Testis (tissue), 2 donors: ENCODE measurements at regions not wholly inside any gene's neighbourhood (a gene's known extent, or its start where the extent isn't known, plus 50 kb on each side); places are given as distances from the start of the nearest gene placed in this dataset.

Experiments used
- DNase-seq: peaks from one replicate; pipeline ENCODE4 v3.0.0-alpha.2; 2019
- H3K27ac ChIP-seq, 2 donors: fragments of 200-600 bp; sonication (generic); one replicate each; pipeline ENCODE4 v1.5.1; 2019
- H3K27me3 ChIP-seq: fragments of 200-600 bp; sonication (generic); one replicate; pipeline ENCODE4 v1.5.1; 2019
- H3K36me3 ChIP-seq: fragments of 200-600 bp; sonication (generic); one replicate; pipeline ENCODE4 v1.5.1; 2017; ENCODE audit warnings: low read depth; ENCODE audit errors: missing control alignments
- H3K4me1 ChIP-seq: fragments of 200-600 bp; sonication (generic); one replicate; pipeline ENCODE4 v1.5.1; 2019
- H3K4me3 ChIP-seq, 2 donors: fragments of 200-600 bp; sonication (generic); one replicate each; pipeline ENCODE4 v1.5.1; 2017 to 2019
- H3K9me3 ChIP-seq: fragments of 200-600 bp; sonication (generic); one replicate; pipeline ENCODE4 v1.5.1; 2017
- CTCF ChIP-seq, 3 experiments: fragments of 450-650 bp in 2 of 3; fragments of 200-600 bp in 1 of 3; sonication (generic) in 1 of 3; IDR thresholded peaks; one replicate each; pipeline ENCODE4 v1.5.1; 2016 to 2019; ENCODE audit warnings: antibody characterized with exemption in 3 of 3, mild to moderate bottlenecking in 2 of 3, moderate library complexity in 1 of 3
- POLR2A ChIP-seq: fragments of 450-650 bp; IDR thresholded peaks from one replicate; pipeline ENCODE4 v1.6.1; 2017; ENCODE audit warnings: antibody characterized with exemption, mild to moderate bottlenecking, moderate library complexity
- WGBS, 2 donors: methylation state at CpG; one replicate each; pipeline ENCODE4 v1.1.5; 2018; 5-methylcytosine and 5-hydroxymethylcytosine counted together
- intact Hi-C: fragments of 100-400 bp; cut with DNase I; formaldehyde crosslinking; loops from one replicate; pipeline ENCODE4 v1.15.1; 2023; ENCODE audit warnings: low total_unique reads

- no peak overlapping the region for H3K4me3 ChIP-seq
- no peaks in the 10 kb centered on the region for H3K27me3 ChIP-seq
- no peaks in the 10 kb centered on the region for H3K9me3 ChIP-seq
- no peak overlapping the region for H3K27ac ChIP-seq
- DNase-seq = no peak
- no peaks in the 10 kb centered on the region for H3K36me3 ChIP-seq
- no peaks in the 10 kb centered on the region for H3K4me1 ChIP-seq
- WGBS, 2 donors = 86 to 87% methylated on average over 2 of the region's 2 CpGs
- intact Hi-C loops = no loop called here
- TF ChIP-seq CTCF (IDR thresholded peaks at IDR 0.05) (no peak), POLR2A (no peak)
These were observed 1041.2 kb downstream of the DTWD2 start for GRCh38 chr5:117947121-117947520.

GRCh38 chr5:117945258-117945657 is 1043.1 kb downstream of the DTWD2 start:
- 87 to 93% methylated on average over 2 of the region's 2 CpGs for WGBS, 2 donors
- no peaks in the 10 kb centered on the region for H3K36me3 ChIP-seq
- no peak for DNase-seq
- no peaks in the 10 kb centered on the region for H3K4me1 ChIP-seq
- no peak overlapping the region for H3K4me3 ChIP-seq
- no peak overlapping the region for H3K27ac ChIP-seq
- intact Hi-C loops = no loop called here
- no peaks in the 10 kb centered on the region for H3K27me3 ChIP-seq
- no peaks in the 10 kb centered on the region for H3K9me3 ChIP-seq
- TF ChIP-seq CTCF (IDR thresholded peaks at IDR 0.05) = no peak
- no peak for TF ChIP-seq POLR2A

- intact Hi-C loops = no loop called here
- Histone ChIP-seq H3K36me3 (no peaks in the 10 kb centered on the region), H3K4me3 (no peak overlapping the region), H3K4me1 (no peaks in the 10 kb centered on the region), H3K9me3 (no peaks in the 10 kb centered on the region), H3K27ac (no peak overlapping the region), H3K27me3 (no peaks in the 10 kb centered on the region)
- WGBS, 2 donors = 46 to 52% methylated on average over 3 of the region's 3 CpGs
- TF ChIP-seq CTCF (IDR thresholded peaks at IDR 0.05) (no peak), POLR2A (no peak)
- DNase-seq = no peak
These were observed 1044.8 kb downstream of the DTWD2 start for GRCh38 chr5:117943541-117943940.

- DNase-seq = no peak
- no peaks in the 10 kb centered on the region for H3K4me1 ChIP-seq
- 80 to 88% methylated on average over 6 of the region's 6 CpGs for WGBS, 2 donors
- H3K9me3 ChIP-seq = no peaks in the 10 kb centered on the region
- intact Hi-C loops = no loop called here
- TF ChIP-seq CTCF (IDR thresholded peaks at IDR 0.05) (no peak), POLR2A (no peak)
- H3K27me3 ChIP-seq = no peaks in the 10 kb centered on the region
- H3K27ac ChIP-seq = no peak overlapping the region
- H3K36me3 ChIP-seq = no peaks in the 10 kb centered on the region
- H3K4me3 ChIP-seq = no peak overlapping the region
These were observed 1045.4 kb downstream of the DTWD2 start for GRCh38 chr5:117942861-117943519.

- no peaks in the 10 kb centered on the region for H3K9me3 ChIP-seq
- intact Hi-C loops = no loop called here
- no peak overlapping the region for H3K4me3 ChIP-seq
- WGBS, 2 donors = 86 to 89% methylated on average over 5 of the region's 5 CpGs
- no peak for DNase-seq
- no peak overlapping the region for H3K27ac ChIP-seq
- H3K36me3 ChIP-seq = no peaks in the 10 kb centered on the region
- TF ChIP-seq POLR2A = no peak
- TF ChIP-seq CTCF (IDR thresholded peaks at IDR 0.05) = no peak
- no peaks in the 10 kb centered on the region for H3K4me1 ChIP-seq
- no peaks in the 10 kb centered on the region for H3K27me3 ChIP-seq
These were observed 1095.1 kb downstream of the DTWD2 start for GRCh38 chr5:117893211-117893610.
